ENCODE measurements at regions not wholly inside any gene's neighbourhood (a gene's known extent, or its start where the extent isn't known, plus 50 kb on each side); places are given as distances from the start of the nearest gene placed in this dataset.

DNA sequence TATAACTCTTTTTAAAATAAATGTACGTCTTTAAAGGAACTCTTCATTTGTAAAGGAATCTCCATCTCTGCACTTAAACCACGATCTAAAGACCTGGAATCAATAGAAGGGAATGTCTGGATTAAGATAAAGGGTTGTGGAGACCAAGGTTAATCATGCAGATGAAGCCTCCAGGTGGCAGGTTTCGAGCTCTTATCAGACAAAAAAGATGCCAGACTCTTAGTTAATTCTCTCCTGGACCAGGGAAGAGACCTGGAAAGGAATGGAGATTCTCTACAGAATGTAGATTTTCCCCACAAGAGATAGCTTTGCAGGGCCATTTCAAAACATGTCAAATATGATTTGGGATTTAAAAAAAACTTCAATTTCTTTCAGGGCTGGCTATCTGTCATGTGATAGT is 71.5 kb upstream of the SSTR4 start:
- TF ChIP-seq, protein P1, sequence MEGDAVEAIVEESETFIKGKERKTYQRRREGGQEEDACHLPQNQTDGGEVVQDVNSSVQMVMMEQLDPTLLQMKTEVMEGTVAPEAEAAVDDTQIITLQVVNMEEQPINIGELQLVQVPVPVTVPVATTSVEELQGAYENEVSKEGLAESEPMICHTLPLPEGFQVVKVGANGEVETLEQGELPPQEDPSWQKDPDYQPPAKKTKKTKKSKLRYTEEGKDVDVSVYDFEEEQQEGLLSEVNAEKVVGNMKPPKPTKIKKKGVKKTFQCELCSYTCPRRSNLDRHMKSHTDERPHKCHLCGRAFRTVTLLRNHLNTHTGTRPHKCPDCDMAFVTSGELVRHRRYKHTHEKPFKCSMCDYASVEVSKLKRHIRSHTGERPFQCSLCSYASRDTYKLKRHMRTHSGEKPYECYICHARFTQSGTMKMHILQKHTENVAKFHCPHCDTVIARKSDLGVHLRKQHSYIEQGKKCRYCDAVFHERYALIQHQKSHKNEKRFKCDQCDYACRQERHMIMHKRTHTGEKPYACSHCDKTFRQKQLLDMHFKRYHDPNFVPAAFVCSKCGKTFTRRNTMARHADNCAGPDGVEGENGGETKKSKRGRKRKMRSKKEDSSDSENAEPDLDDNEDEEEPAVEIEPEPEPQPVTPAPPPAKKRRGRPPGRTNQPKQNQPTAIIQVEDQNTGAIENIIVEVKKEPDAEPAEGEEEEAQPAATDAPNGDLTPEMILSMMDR (IDR thresholded peaks at IDR 0.05), result no peak
- TF ChIP-seq POLR2AphosphoS5 (IDR thresholded peaks at IDR 0.05; ENCODE audit: insufficient read depth in 1 of 2, low read depth in 1 of 2), result no peak
- TF ChIP-seq POLR2A (IDR thresholded peaks at IDR 0.05), result no peak
